ENCODE measurements at regions not wholly inside any gene's neighbourhood (a gene's known extent, or its start where the extent isn't known, plus 50 kb on each side); places are given as distances from the start of the nearest gene placed in this dataset.
"Not testable (repeated sequence)": the region's sequence is repeated elsewhere in the genome, so short reads cannot be mapped to it uniquely, and the experiment has no call there.

DNA sequence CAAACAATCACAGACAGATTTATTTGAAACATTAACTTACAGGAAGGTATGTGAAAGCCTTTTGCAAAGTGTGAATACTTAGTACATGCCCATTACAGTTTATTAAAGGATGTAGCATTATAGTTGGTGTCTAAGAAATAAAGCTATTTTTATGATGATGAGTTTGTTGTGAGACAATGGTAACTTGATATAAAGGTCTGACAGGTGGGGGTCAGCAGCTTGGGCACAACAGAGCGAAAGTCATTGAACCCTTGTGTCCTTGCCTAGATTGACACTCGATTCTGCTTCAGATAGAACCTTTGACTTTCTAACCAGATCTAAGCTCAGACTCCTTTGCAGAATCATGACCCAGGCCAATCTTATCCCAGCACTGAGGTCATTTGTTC lies 777.9 kb downstream of the NTRK3 start:
- H3K27ac Mint-ChIP-seq (ENCODE audit: low read depth, unreplicated experiment) = no peak overlapping the region

GRCh38 chr15:87477737-87478686 lies 778.5 kb downstream of the NTRK3 start:
- Mint-ChIP-seq H3K4me1 (ENCODE audit: insufficient read depth, unreplicated experiment) (peaks cover 10% of the 10 kb centered on the region), H3K27ac (ENCODE audit: low read depth, unreplicated experiment) (peak overlapping the region; percentile 90), H3K36me3 (ENCODE audit: insufficient read depth, unreplicated experiment) (no peaks in the 10 kb centered on the region), H3K9me3 (ENCODE audit: unreplicated experiment) (no peaks in the 10 kb centered on the region), H3K27me3 (ENCODE audit: insufficient read depth, unreplicated experiment) (no peaks in the 10 kb centered on the region), H3K4me3 (ENCODE audit: unreplicated experiment) (peak overlapping the region; percentile 28)
- intact Hi-C loops (cut with micrococcal nuclease) = no loop called here
- peak; percentile 8 for TF ChIP-seq CTCF (IDR thresholded peaks at IDR 0.05; ENCODE audit: unreplicated experiment)
- CTCF ChIA-PET = interaction anchor here (0.7 to 1.8 kb wide), 4 partner anchors 125 to 562 kb away, joined by 3 to 5 read pairs (median 3); no protein-coding TSS in a partner anchor
- BruUV-seq (replicated peaks) = no TSS peak
- POLR2A ChIA-PET = no interaction called here
- peak; percentile 55 for DNase-seq (ENCODE audit: unreplicated experiment)

More for the DNA sequence above, 777.9 kb downstream of the NTRK3 start:
- no peak for DNase-seq (ENCODE audit: unreplicated experiment)
- Mint-ChIP-seq H3K36me3 (ENCODE audit: insufficient read depth, unreplicated experiment) (no peaks in the 10 kb centered on the region), H3K4me1 (ENCODE audit: insufficient read depth, unreplicated experiment) (peaks cover 10% of the 10 kb centered on the region), H3K27me3 (ENCODE audit: insufficient read depth, unreplicated experiment) (no peaks in the 10 kb centered on the region), H3K9me3 (ENCODE audit: unreplicated experiment) (no peaks in the 10 kb centered on the region), H3K4me3 (ENCODE audit: unreplicated experiment) (no peak overlapping the region)
- TF ChIP-seq CTCF (IDR thresholded peaks at IDR 0.05; ENCODE audit: unreplicated experiment) = no peak
- CTCF ChIA-PET = interaction anchor here (0.7 to 1.8 kb wide), 4 partner anchors 124 to 563 kb away, joined by 3 to 5 read pairs (median 3); no protein-coding TSS in a partner anchor
- BruUV-seq (replicated peaks) = no TSS peak
- POLR2A ChIA-PET = interaction anchor here (0.8 kb wide), 1 partner anchor 49 kb away, joined by 3 read pairs; no protein-coding TSS in a partner anchor
- intact Hi-C loops (cut with micrococcal nuclease) = no loop called here

DNA sequence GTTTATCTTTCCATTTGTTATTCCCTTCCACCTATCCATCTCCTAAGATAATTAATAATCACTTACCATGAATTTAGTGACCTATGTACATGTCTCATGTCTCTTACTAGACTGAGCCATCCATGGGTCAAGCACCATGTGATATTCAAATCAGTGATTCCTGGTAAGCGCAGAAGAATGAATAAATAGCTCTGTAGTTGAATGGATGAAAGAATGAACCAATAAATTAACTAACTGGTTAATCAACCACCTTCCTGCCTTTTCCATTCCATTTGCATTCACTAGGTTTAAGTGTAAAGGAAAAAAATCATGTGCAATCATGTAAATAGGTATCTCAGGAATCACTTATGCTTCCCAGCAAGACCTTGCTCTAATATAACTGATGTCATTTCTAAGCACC lies 779.5 kb downstream of the NTRK3 start:
- Mint-ChIP-seq H3K36me3 (ENCODE audit: insufficient read depth, unreplicated experiment) (no peaks in the 10 kb centered on the region), H3K27me3 (ENCODE audit: insufficient read depth, unreplicated experiment) (no peaks in the 10 kb centered on the region), H3K4me3 (ENCODE audit: unreplicated experiment) (no peak overlapping the region), H3K9me3 (ENCODE audit: unreplicated experiment) (no peaks in the 10 kb centered on the region), H3K4me1 (ENCODE audit: insufficient read depth, unreplicated experiment) (peaks cover 10% of the 10 kb centered on the region), H3K27ac (ENCODE audit: low read depth, unreplicated experiment) (no peak overlapping the region)
- no peak for DNase-seq (ENCODE audit: unreplicated experiment)
- POLR2A ChIA-PET = no interaction called here
- TF ChIP-seq CTCF (IDR thresholded peaks at IDR 0.05; ENCODE audit: unreplicated experiment) = no peak
- intact Hi-C loops (cut with micrococcal nuclease) = no loop called here
- CTCF ChIA-PET = interaction anchor here (0.6 to 1.1 kb wide), 2 partner anchors 257 to 1800 kb away, joined by 3 read pairs; no protein-coding TSS in a partner anchor
- no TSS peak for BruUV-seq (replicated peaks)

DNA sequence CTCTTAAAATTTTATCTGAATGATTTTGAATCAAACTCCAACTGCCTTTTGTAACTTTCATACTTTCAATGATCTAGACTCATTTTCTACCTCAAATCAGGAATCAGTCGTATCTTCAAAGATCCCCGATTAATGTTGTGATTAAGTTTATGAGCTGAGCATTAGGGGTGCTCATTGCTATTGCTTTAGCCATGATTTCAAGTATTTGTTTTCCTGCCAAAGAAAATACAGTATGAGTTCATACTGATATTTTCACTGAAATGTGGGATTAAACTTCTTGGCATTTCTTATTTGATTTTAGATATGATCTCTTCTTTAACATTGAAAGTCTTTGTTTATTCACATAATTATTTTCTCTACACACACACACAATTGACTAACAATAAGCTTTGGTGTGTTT lies 785.6 kb downstream of the NTRK3 start:
- no peak overlapping the region for H3K4me3 Mint-ChIP-seq (ENCODE audit: unreplicated experiment)
- POLR2A ChIA-PET = no interaction called here
- TF ChIP-seq CTCF (IDR thresholded peaks at IDR 0.05; ENCODE audit: unreplicated experiment) = no peak
- no peaks in the 10 kb centered on the region for H3K36me3 Mint-ChIP-seq (ENCODE audit: insufficient read depth, unreplicated experiment)
- CTCF ChIA-PET = no interaction called here
- no peak for DNase-seq (ENCODE audit: unreplicated experiment)
- no TSS peak for BruUV-seq (replicated peaks)
- H3K27me3 Mint-ChIP-seq (ENCODE audit: insufficient read depth, unreplicated experiment) = no peaks in the 10 kb centered on the region
- no peak overlapping the region for H3K27ac Mint-ChIP-seq (ENCODE audit: low read depth, unreplicated experiment)
- intact Hi-C loops (cut with micrococcal nuclease) = no loop called here
- H3K9me3 Mint-ChIP-seq (ENCODE audit: unreplicated experiment) = no peaks in the 10 kb centered on the region
- H3K4me1 Mint-ChIP-seq (ENCODE audit: insufficient read depth, unreplicated experiment) = no peaks in the 10 kb centered on the region

DNA sequence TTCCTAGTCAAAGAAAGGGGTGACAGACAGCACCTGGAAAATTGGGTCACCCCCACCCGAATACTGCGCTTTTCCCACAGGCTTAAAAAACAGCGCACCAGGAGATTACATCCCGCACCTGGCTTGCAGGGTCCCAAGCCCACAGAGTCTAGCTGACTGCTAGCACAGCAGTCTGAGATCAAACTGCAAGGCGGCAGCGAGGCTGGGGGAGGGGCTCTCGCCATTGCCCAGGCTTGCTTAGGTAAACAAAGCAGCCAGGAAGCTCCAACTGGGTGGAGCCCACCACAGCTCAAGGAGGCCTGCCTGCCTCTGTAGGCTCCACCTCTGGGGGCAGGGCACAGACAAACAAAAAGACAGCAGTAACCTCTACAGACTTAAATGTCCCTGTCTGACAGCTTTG lies 792.6 kb downstream of the NTRK3 start:
- H3K27me3 Mint-ChIP-seq (ENCODE audit: insufficient read depth, unreplicated experiment); H3K9me3 Mint-ChIP-seq (ENCODE audit: unreplicated experiment); H3K4me1 Mint-ChIP-seq (ENCODE audit: insufficient read depth, unreplicated experiment); intact Hi-C loops (cut with micrococcal nuclease); DNase-seq (ENCODE audit: unreplicated experiment); H3K27ac Mint-ChIP-seq (ENCODE audit: low read depth, unreplicated experiment); POLR2A ChIA-PET; H3K4me3 Mint-ChIP-seq (ENCODE audit: unreplicated experiment); BruUV-seq (replicated peaks); H3K36me3 Mint-ChIP-seq (ENCODE audit: insufficient read depth, unreplicated experiment): not testable (repeated sequence)
- CTCF ChIA-PET = interaction anchor here (0.6 kb wide), 1 partner anchor 355 kb away, joined by 4 read pairs; no protein-coding TSS in a partner anchor

Data from MCF 10A (cell line).